NCI-H510A treated with DMSO at 0.1 percent for 48 hours (cell line): ENCODE measurements at regions not wholly inside any gene's neighbourhood (a gene's known extent, or its start where the extent isn't known, plus 50 kb on each side); places are given as distances from the start of the nearest gene placed in this dataset.

Experiments used
- DNase-seq: peaks from one replicate; lab custom pipeline; 2025; lab: John Stamatoyannopoulos, UW

DNA sequence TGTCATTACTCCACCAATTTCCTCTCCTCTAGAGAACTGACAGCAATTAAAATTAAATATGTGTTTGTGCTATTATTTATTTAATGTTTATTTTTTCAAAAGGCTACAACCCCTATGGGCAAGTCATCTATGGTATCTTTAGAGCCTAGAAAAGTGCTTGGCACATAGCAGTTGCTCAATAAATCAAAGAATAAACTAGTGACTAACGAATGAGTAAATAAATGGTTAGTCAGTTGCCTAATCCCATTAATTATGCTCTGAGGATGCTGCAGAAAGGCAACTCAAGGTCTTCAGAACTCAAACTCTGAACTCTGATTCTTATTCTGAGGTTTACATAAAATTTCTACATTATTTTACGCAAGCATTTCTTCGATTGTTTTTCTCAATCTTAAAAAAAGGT lies 193.0 kb upstream of the TSHZ2 start:
- no peak for DNase-seq

DNA sequence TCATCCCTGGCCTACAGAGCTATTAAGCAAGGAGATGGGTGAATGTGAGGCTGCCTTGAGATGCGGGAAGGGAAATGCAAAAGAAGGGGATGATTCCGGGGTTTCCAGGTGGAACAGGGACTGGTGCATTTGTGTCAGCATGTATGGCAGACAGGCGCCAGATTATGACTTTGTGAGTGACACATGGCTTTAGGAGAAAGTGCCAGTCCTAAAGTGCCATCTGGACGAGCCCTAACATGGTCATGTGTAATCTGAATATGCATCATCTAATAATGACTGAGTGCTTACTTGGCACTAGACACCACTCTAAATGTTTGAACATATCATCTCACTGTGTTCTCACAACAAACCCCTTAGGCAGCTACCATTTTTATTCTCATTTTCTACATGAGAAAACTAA lies 195.0 kb upstream of the TSHZ2 start:
- DNase-seq: no peak

DNA sequence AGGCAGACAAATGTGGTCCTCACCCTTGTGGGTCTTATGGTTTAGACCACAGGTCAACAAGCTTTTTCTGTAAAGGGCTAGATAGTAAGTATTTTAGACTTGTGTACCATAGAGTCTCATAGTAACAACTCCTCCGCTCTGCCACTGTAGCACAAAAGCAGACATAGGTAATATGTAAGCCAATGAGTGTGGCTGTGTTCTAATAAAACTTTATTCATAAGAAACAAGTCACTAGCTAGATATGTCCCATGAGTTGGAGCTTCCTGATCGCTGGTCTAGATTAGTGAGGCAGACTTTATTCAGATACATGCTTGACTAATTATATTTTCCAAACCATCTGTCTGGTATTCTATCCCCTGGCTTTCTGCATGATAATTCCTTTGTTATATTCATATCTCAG lies 196.4 kb upstream of the TSHZ2 start:
- no peak for DNase-seq

DNA sequence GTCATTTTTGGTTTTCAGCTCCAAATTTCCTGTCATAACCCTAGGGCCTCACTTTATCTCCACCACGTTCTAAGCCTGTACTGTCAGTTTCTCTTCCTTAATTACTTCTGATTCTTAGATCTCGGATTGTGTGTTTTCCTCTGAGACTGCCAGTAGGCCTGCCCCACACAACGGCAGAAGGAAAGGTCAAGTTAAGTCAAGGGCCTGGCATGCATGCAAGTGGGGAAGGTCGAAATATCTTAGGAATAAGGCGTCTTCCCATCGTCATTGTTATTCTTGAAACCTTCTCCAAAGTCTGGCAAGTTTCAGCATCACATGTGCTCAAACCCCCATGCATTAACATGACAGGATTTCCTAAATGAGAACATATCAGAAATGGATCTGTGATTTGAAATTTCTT lies 203.5 kb upstream of the TSHZ2 start:
- no peak for DNase-seq

DNA sequence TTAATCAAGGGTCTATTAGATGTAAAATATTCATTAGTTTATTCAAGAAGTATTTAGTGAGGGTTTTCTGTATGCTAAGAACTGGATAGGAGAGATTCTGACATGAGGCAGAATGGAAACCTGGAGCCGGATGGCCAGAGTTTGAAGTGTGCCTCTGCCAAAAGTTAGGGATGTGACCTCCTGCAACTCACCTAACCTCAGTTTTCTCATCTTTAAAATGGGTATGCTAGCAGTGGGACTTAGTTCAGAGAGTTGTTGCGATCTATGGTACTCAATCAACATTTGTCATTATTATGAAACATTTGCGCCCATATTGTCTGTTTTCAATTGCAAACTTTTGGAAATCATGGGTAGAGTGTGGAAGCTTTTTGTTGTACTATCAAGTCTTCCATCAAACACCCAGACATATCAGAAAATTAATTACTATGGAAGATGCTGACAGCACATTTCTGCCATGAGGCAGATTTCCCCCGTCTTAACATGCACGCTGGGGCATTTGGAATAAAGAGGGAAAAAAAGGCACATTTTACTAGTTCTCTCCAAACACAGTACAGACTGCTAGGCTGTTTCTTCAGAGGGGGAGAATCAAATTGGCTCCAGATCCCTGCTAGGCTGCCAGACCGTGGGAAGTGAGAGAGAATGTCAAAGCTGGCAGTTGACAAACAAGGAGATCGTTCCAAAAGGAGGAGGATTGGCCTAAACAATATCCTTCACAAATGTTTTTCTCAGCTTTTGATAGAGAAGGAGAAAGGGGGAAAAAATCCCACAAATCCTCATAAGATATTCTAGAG lies 205.3 kb upstream of the TSHZ2 start:
- no peak for DNase-seq

DNA sequence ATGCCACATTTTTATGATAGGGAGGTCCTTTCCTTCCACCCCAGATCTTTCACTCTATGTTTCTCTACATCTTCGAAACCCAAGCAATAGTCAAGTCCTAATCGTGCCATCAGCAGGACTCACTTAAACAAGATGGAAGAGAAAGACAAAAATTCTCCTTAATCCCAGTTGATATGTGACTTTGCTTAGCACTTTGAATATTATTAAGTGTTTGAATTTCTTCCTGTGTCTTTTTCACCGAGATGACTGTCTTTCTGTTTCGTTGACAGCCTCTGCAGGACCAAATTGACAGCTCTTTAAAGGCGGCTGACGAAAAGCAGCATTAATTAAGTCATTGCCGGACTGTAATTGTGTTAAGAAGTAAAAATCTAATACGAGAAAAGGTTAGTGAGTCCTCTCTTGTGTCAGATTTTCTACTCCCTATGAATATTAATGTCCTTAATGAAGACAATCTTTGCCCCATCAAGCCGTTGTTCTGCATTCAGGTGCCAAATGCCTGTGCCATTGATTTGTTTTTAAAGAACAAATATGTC lies 208.8 kb upstream of the TSHZ2 start:
- DNase-seq: no peak

DNA sequence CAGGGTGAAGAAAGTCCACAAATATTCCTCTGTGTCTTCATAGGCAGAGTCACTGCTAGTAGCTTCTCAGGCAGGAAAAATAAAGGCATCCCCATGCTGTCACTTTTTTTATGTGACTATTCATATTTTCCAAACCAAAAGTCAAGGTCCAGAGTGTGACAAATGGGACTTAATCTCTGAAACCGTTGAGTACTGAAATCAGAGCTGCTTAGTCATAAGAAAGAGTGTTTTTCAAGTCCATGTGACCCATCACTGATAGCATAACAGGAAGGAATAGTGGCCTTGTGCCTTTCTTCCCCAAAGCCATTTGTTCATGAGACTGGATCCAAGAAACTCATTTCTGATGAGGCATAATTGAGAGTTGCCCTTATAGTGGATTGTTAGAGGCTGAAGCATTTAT lies 210.3 kb upstream of the TSHZ2 start:
- no peak for DNase-seq

DNA sequence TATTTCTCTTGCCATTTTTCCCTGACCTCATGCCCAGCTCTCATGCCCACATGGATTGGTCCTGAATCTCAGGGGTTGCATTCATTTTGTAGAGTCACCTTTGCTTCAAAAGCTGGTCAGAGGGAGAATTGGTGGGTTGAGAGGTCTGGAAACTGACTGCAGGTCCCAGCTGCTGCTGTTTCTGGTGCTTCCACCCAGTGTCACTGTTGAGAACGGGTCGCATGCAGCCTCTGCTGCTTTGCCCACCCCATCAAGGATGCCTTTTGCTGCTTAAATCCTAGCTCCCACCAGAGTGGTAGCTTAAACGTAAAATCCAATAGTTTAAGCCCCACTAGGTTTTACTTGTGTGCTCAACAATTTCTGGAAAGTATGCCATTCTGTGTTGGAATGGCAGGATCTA lies 211.4 kb upstream of the TSHZ2 start:
- no peak for DNase-seq

DNA sequence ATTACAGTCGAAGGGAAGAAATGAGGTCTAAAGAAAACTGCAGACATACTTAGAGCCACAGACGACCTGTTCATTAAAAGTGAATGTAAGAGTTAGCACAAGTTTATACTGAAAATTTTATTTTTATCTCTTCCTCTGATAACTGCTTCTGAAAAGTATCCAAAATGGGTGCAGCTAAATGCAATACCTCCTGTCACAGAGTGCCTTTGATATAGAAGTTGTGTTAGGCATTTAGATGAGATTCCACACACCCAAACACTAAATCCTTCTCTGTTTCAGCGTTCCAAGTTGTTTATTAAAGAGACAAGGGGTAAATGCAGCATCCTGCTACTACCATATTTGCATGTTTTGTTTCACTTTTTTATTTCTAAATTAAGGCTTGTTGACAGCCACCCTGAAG lies 214.7 kb upstream of the TSHZ2 start:
- DNase-seq: no peak

DNA sequence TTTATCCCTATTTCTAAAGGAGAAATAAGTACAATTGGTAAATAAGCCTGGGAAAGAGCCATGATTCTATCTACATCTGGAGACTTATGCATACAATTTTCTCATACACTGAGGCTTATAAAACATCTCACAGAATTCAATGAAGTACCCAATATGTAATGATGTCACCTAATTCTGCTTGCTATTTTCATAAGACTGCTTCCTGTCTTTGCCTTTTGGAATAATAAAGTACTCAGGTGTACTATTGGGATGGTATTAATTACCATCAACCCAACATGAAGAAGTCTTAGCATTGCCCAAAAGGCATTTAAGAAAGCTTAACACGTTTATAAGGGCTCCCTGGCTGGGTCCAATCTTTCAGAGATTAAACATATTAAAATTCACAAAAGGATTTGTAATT lies 216.4 kb upstream of the TSHZ2 start:
- DNase-seq: no peak

DNA sequence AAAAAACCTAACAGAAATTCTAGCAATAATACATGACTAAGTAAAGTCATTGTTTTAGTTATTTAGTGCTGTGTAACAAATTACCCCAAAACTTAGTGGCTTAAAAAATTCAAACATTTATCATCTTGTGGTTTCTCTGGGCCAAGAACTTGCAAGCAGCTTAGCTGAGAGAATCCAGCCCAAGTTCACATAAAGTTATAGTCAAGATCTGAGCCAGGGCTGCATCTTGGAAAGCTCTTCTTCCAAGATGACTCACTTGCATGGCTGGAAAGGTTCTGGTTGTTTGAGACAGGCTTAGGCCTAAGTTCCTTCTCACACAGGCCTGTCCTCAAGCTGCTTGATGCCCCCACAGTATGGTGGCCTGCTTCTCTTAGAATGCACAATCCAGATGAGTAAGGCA lies 217.8 kb upstream of the TSHZ2 start:
- no peak for DNase-seq

DNA sequence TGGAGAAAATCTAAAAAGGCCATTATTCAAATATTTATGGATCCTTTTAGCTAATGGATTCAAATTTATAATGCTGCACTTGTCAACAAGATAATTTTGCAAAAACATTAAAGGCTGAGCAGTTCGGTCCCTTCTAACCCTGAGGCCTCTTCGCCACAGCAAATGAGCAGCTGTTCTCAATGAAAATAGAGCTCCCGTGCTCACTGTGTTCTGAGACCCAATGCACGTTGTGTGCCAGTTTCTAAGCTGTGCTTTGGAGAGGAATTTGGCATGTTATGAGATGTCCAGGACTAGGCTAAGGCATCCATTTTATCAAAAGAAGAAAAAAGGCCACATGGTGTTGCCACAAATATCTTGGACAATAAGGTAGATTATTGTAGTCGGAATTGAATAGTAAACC lies 220.1 kb upstream of the TSHZ2 start:
- DNase-seq: no peak

DNA sequence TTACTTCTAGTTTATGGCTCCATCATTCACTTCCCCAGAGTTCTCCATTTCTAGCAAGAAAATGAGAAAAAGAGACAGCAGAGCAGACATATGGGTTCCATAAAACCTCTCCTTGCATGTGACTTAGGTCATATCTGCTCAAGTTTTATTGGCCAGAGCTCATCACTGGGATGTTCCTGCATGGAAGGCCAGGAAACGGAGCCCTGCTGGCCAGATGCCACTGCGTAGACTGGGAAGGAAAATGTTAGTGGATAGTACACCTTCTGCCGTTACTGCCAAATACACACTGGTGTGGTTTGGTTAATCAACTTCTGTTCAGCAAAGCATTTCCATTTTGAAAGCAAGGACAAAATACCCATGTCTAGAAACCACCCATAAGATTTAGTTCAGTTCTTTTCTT lies 220.6 kb upstream of the TSHZ2 start:
- no peak for DNase-seq

DNA sequence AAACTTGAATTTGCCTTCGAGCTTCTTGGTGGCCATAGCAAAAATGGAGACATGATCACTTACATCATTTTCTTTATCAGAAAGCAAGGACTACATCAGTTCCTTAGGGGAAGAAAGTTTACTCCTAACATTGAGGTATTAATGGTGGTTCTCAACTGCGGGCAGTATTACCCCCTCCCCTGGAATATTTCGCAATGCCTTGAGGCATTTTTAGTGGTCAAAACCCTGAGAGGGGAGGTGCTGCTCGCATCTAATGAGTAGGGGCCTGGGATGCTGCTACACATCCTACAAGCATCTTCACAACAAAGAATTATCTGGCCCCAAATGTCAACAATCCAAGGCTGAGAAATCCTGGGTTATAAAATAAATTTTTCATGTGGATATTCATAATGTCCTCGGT lies 222.2 kb upstream of the TSHZ2 start:
- no peak for DNase-seq

DNA sequence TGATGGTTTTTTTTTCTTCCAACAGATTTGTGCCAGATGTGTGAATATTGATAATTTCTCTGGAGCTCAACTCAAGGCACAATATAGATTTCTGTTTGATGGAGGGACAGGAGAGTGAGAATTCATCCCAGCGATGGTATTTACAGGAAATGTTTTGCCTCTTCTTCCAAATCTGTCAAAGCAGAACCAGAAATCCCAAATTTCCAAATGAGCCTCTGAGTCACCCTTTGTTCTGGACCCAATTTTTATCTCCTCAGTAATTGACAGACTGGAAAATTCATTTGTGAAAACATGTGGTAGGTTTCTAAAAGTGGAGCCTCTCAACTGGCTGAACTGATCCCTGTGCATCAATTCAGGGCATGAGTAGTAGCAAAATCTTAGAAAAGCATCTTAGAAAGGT lies 223.2 kb upstream of the TSHZ2 start:
- no peak for DNase-seq

DNA sequence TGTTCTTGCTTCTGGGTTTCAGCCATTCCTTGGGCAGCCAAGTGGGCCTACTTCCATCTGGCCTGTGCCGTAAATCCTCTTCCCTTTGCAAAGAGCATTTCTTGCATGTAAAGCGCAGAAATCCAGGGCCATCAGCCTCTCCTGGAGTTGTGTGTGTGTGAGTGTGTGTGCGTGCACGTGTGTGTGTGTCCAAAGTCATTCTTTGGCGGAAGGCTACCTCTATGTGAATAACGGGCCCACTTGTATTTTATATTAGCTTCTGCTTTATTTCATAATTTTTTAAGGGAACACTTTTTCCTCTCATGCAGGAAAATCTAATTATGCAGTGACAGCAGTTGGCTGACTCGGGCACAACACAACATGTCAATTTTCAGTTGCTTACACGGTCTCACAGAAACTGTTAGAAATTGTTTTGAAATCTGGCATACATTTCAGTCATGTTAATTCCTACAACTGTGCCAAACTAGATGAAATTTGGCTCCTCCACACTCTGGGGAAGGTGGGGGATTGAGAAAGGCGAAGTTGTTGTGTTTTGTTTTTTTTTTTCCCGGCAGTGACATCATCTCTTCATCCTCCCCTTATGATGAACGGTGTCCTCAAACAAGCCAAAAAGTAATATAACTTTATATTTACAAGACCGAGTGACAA lies 223.7 kb upstream of the TSHZ2 start:
- DNase-seq: no peak

DNA sequence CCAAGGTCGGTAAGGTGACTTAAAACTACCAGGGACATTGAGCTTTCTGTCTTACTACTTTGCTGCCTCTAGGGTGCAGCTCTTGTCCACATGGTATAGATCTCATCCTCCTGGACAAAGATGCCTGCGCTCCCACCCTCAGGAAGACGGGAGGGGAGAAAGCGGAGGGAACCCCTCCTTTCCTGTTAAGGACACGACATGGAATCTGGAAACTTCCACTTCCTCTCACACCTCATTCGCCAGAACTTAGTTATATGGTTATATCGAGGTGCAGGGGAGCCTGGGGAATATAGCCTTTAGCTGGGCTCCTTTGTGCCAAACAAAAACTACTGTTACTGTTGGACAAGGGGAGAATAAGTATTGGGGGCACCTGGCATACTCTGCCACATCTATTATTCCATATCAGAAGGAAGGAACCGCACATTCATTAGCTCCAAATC lies 224.3 kb upstream of the TSHZ2 start:
- peak; percentile 6 for DNase-seq

DNA sequence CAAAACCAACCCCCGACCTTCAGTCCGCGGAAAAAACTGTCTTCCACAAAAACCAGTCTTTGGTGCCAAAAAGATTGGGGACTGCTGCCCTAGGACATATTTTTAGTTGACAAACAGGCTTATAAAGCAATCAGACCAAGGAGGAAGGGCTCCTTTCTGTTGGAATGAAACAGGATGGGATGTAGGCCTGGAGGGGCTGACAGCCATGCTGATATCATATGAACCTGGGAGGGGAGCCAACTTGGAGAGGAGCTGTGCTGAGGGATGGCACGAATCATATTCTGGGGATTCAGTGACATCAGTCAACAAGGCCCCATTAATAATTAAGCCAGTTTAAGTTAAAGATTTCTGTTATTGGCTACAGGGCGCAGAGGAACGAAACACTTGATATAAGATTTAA lies 225.4 kb upstream of the TSHZ2 start:
- no peak for DNase-seq

DNA sequence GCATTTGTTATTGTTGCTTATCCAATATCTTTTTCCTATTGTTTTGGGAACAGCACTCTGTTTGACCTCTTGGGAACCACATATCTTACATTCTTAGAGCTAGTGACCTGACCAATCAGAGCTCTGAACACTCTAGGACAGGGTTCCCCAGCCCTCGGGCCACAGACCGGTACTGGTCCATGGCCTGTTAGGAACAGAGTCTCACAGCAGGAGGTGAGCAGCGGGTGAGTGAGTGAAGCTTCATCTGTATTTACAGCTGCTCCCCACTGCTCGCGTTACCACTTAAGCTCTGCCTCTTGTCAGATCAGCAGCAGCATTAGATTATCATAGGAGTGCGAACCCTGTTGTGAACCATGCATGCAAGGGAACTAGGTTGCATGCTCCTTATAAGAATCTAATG lies 226.0 kb upstream of the TSHZ2 start:
- peak; percentile 43 for DNase-seq

DNA sequence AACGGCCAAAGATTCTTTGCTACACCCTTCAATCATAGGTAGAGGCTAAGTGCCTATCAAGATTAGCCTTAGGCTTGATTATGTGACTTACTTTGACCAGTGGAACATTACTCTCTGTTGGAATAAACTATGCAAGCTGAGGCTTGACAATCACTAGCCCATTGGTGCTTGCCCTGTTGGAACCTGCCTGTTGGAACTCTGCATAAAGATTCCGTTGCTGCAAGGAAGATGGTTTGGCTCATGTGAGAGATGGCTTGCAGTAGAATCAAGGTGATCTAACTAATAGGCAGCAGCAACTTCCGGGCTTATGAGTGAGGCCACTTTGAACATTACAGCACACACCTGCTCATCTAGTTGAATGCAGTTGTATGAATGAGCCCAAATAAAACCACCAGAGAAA lies 227.7 kb upstream of the TSHZ2 start:
- DNase-seq: peak; percentile 4

DNA sequence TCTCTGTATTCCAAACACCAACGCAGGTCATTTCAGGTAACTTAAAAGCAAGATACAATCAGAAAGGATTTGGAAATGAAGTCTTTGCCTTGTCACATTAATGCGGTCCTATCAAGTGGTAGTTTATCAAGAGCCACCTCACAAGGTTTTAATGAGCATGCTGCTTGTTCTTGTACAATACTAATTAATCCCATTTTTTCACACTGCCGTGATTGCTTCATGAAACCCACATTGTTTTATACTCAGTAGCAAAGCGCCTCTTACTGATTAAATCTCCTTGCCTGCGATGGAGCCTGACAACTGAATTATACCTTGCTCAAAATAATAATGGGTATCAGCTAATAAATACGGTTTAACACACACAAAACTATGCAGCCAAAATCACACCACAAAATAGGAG lies 234.1 kb upstream of the TSHZ2 start:
- no peak for DNase-seq

DNA sequence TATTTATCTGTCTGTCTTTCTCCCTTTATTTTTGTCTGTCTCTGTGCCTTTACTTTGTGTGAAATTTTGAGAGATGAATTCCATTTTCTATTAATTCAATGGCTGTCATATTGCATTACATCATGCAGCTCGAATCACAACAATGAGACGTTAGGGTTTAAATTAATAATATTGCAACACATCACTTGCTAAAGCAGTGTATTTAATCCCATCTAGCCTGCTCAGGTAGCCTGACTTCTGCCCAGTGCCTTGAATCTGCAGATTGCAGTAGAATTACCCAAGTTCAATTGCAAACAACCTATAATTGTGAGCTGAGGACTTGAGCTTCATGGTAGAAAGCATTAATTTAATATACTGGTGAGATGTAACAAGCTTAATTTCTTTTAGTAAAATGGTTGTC lies 235.7 kb upstream of the TSHZ2 start:
- DNase-seq: no peak

DNA sequence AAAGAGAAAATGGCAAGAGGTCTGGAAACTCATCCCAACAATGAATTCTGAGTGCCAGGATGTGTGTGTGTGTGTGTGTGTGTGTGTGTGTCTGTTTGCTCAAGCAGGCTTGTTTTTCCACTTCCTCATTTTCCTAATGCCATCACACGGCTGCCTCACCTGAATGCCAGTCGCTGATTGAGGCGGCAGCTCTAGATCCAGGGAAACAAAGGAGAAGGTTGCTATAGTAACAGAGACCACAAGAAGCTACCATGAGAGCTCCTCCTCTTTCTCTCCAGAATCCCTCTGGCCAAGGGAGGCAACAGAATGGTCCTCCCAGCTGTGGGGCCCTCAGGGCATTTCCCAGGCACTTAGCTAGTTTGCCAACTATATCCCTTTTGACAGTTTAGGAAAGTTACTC lies 241.1 kb upstream of the TSHZ2 start:
- no peak for DNase-seq
